ENCODE measurements at regions not wholly inside any gene's neighbourhood (a gene's known extent, or its start where the extent isn't known, plus 50 kb on each side); places are given as distances from the start of the nearest gene placed in this dataset.

DNA sequence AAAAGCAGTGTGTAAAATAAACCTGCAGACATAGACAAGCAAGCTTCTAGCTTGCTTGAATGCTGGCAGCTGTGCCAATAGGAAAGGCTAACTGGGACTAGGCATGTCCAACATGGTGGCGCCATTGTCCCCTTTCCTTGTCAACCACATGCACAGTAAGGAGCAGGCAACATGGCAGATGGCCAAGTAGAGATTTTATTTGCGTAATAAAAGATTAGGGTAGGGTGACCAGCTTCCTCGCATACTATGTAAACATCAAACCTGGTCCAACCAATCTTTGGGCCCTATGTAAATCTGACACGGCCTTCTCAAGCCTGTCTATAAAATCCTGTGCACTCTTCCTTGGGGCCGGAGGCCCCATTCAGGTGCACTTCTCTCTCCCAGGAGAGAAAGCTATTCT is 575.4 kb upstream of the GOLIM4 start:
- no peak for TF ChIP-seq POLR2A (IDR thresholded peaks at IDR 0.05; ENCODE audit: low read depth, low read length)
- no peak for TF ChIP-seq TAF1 (IDR thresholded peaks at IDR 0.05; ENCODE audit: borderline replicate concordance, low read depth, low read length)
